ENCODE measurements at regions not wholly inside any gene's neighbourhood (a gene's known extent, or its start where the extent isn't known, plus 50 kb on each side); places are given as distances from the start of the nearest gene placed in this dataset.

GRCh38 chr11:25855916-25856315, 476.0 kb upstream of the ANO3 start:
- no peak for TF ChIP-seq CTCF (optimal IDR thresholded peaks at IDR 0.05 in 1 of 3, IDR thresholded peaks at IDR 0.05 in 1 of 3, conservative IDR thresholded peaks at IDR 0.05 in 1 of 3; ENCODE audit: extremely low read depth in 1 of 3, insufficient read depth in 2 of 3, low read length in 3 of 3)
- TF ChIP-seq EZH2 (IDR thresholded peaks at IDR 0.05; ENCODE audit: low read length): no peak

All from keratinocyte (primary cell).